ENCODE measurements at regions not wholly inside any gene's neighbourhood (a gene's known extent, or its start where the extent isn't known, plus 50 kb on each side); places are given as distances from the start of the nearest gene placed in this dataset.
"Not testable (repeated sequence)": the region's sequence is repeated elsewhere in the genome, so short reads cannot be mapped to it uniquely, and the experiment has no call there.

- no peak overlapping the region for H3K27ac ChIP-seq (ENCODE audit: low read depth, low read length)
- H3K36me3 ChIP-seq (ENCODE audit: control insufficient read depth in 2 of 3, insufficient read depth in 3 of 3, low read length in 3 of 3), result no peaks in the 10 kb centered on the region
- Mint-ChIP-seq H3K9me3 (peaks cover 0 to 24% (median 4%) of the 10 kb centered on the region in 11 donors), H3K4me1 (peaks cover 0 to 3% (median 0%) of the 10 kb centered on the region in 7 donors), H3K36me3 (no peaks in the 10 kb centered on the region), H3K27me3 (peaks cover 0 to 4% (median 0%) of the 10 kb centered on the region in 5 donors), H3K27ac (no peak overlapping the region), H3K4me3 (no peak overlapping the region)
- H3K4me1 ChIP-seq (ENCODE audit: control insufficient read depth in 2 of 2, insufficient read depth in 2 of 2, low read length in 2 of 2), result no peaks in the 10 kb centered on the region
- no peaks in the 10 kb centered on the region for H3K9me3 ChIP-seq (ENCODE audit: control insufficient read depth in 2 of 3, low read length in 3 of 3)
- ChIA-PET CTCF (no interaction called here), POLR2A (no interaction called here)
- H3K4me3 ChIP-seq (ENCODE audit: low read length), result no peak overlapping the region
- ATAC-seq, result no peak
- DNase-seq, result no peak
- intact Hi-C loops (cut with micrococcal nuclease), result no loop called here
- no peaks in the 10 kb centered on the region for H3K27me3 ChIP-seq (ENCODE audit: control insufficient read depth in 2 of 2, insufficient read depth in 2 of 2, low read length in 2 of 2)
These were observed 494.4 kb downstream of the SOX11 start for GRCh38 chr2:6186332-6187151.

- H3K36me3 ChIP-seq (ENCODE audit: control insufficient read depth in 2 of 3, insufficient read depth in 3 of 3, low read length in 3 of 3), result no peaks in the 10 kb centered on the region
- no peaks in the 10 kb centered on the region for H3K27me3 ChIP-seq (ENCODE audit: control insufficient read depth in 2 of 2, insufficient read depth in 2 of 2, low read length in 2 of 2)
- ATAC-seq, result no peak
- Mint-ChIP-seq H3K4me1 (no peaks in the 10 kb centered on the region), H3K27ac (no peak overlapping the region), H3K9me3 (peaks cover 0 to 28% (median 6%) of the 10 kb centered on the region in 11 donors), H3K27me3 (no peaks in the 10 kb centered on the region), H3K4me3 (no peak overlapping the region), H3K36me3 (no peaks in the 10 kb centered on the region)
- H3K27ac ChIP-seq (ENCODE audit: low read depth, low read length), result no peak overlapping the region
- no peaks in the 10 kb centered on the region for H3K9me3 ChIP-seq (ENCODE audit: control insufficient read depth in 2 of 3, low read length in 3 of 3)
- H3K4me3 ChIP-seq (ENCODE audit: low read length), result no peak overlapping the region
- intact Hi-C loops (cut with micrococcal nuclease), result no loop called here
- no peaks in the 10 kb centered on the region for H3K4me1 ChIP-seq (ENCODE audit: control insufficient read depth in 2 of 2, insufficient read depth in 2 of 2, low read length in 2 of 2)
- POLR2A ChIA-PET, result no interaction called here
- DNase-seq, result no peak
- CTCF ChIA-PET, result no interaction called here
These were observed 504.3 kb downstream of the SOX11 start for GRCh38 chr2:6196449-6196848.

- H3K9me3 Mint-ChIP-seq, result peaks cover 0 to 28% (median 6%) of the 10 kb centered on the region in 11 donors
- H3K36me3 Mint-ChIP-seq; H3K4me3 Mint-ChIP-seq; H3K4me3 ChIP-seq (ENCODE audit: low read length); H3K27me3 ChIP-seq (ENCODE audit: control insufficient read depth in 2 of 2, insufficient read depth in 2 of 2, low read length in 2 of 2); POLR2A ChIA-PET; CTCF ChIA-PET; H3K27me3 Mint-ChIP-seq; H3K27ac ChIP-seq (ENCODE audit: low read depth, low read length); H3K36me3 ChIP-seq (ENCODE audit: control insufficient read depth in 2 of 3, insufficient read depth in 3 of 3, low read length in 3 of 3); DNase-seq; H3K4me1 ChIP-seq (ENCODE audit: control insufficient read depth in 2 of 2, insufficient read depth in 2 of 2, low read length in 2 of 2); ATAC-seq; H3K9me3 ChIP-seq (ENCODE audit: control insufficient read depth in 2 of 3, low read length in 3 of 3); H3K27ac Mint-ChIP-seq; intact Hi-C loops (cut with micrococcal nuclease); H3K4me1 Mint-ChIP-seq: not testable (repeated sequence)
These were observed 506.3 kb downstream of the SOX11 start for GRCh38 chr2:6198370-6198919.

GRCh38 chr2:6202756-6203155 lies 510.6 kb downstream of the SOX11 start:
- Mint-ChIP-seq H3K9me3 (peaks cover 0 to 19% (median 5%) of the 10 kb centered on the region in 11 donors), H3K27ac (no peak overlapping the region), H3K4me1 (no peaks in the 10 kb centered on the region), H3K36me3 (no peaks in the 10 kb centered on the region), H3K27me3 (no peaks in the 10 kb centered on the region), H3K4me3 (no peak overlapping the region)
- POLR2A ChIA-PET, result no interaction called here
- intact Hi-C loops (cut with micrococcal nuclease), result no loop called here
- H3K4me3 ChIP-seq (ENCODE audit: low read length), result no peak overlapping the region
- H3K27me3 ChIP-seq (ENCODE audit: control insufficient read depth in 2 of 2, insufficient read depth in 2 of 2, low read length in 2 of 2), result no peaks in the 10 kb centered on the region
- no peaks in the 10 kb centered on the region for H3K9me3 ChIP-seq (ENCODE audit: control insufficient read depth in 2 of 3, low read length in 3 of 3)
- DNase-seq, result no peak
- no peaks in the 10 kb centered on the region for H3K4me1 ChIP-seq (ENCODE audit: control insufficient read depth in 2 of 2, insufficient read depth in 2 of 2, low read length in 2 of 2)
- H3K36me3 ChIP-seq (ENCODE audit: control insufficient read depth in 2 of 3, insufficient read depth in 3 of 3, low read length in 3 of 3), result no peaks in the 10 kb centered on the region
- ATAC-seq, result no peak
- H3K27ac ChIP-seq (ENCODE audit: low read depth, low read length), result no peak overlapping the region
- CTCF ChIA-PET, result no interaction called here

- CTCF ChIA-PET, result no interaction called here
- no peak overlapping the region for H3K27ac Mint-ChIP-seq
These were observed 511.2 kb downstream of the SOX11 start for GRCh38 chr2:6203291-6203959.

GRCh38 chr2:6206882-6207281 lies 514.7 kb downstream of the SOX11 start:
- POLR2A ChIA-PET, result no interaction called here
- Histone ChIP-seq H3K4me1 (ENCODE audit: control insufficient read depth in 2 of 2, insufficient read depth in 2 of 2, low read length in 2 of 2) (no peaks in the 10 kb centered on the region), H3K9me3 (ENCODE audit: control insufficient read depth in 2 of 3, low read length in 3 of 3) (no peaks in the 10 kb centered on the region), H3K27ac (ENCODE audit: low read depth, low read length) (no peak overlapping the region), H3K4me3 (ENCODE audit: low read length) (no peak overlapping the region), H3K36me3 (ENCODE audit: control insufficient read depth in 2 of 3, insufficient read depth in 3 of 3, low read length in 3 of 3) (no peaks in the 10 kb centered on the region), H3K27me3 (ENCODE audit: control insufficient read depth in 2 of 2, insufficient read depth in 2 of 2, low read length in 2 of 2) (no peaks in the 10 kb centered on the region)
- no peaks in the 10 kb centered on the region for H3K4me1 Mint-ChIP-seq
- CTCF ChIA-PET, result no interaction called here
- peaks cover 0 to 15% (median 2%) of the 10 kb centered on the region in 11 donors for H3K9me3 Mint-ChIP-seq
- H3K4me3 Mint-ChIP-seq, result no peak overlapping the region
- H3K27me3 Mint-ChIP-seq, result peaks cover 0 to 4% (median 0%) of the 10 kb centered on the region in 5 donors
- no peaks in the 10 kb centered on the region for H3K36me3 Mint-ChIP-seq
- ATAC-seq (no peak), DNase-seq (no peak)
- H3K27ac Mint-ChIP-seq, result no peak overlapping the region
- intact Hi-C loops (cut with micrococcal nuclease), result no loop called here

More at GRCh38 chr2:6203291-6203959, 511.2 kb downstream of the SOX11 start:
- Histone ChIP-seq H3K27ac (ENCODE audit: low read depth, low read length) (no peak overlapping the region), H3K9me3 (ENCODE audit: control insufficient read depth in 2 of 3, low read length in 3 of 3) (no peaks in the 10 kb centered on the region), H3K36me3 (ENCODE audit: control insufficient read depth in 2 of 3, insufficient read depth in 3 of 3, low read length in 3 of 3) (no peaks in the 10 kb centered on the region), H3K4me3 (ENCODE audit: low read length) (no peak overlapping the region), H3K4me1 (ENCODE audit: control insufficient read depth in 2 of 2, insufficient read depth in 2 of 2, low read length in 2 of 2) (no peaks in the 10 kb centered on the region), H3K27me3 (ENCODE audit: control insufficient read depth in 2 of 2, insufficient read depth in 2 of 2, low read length in 2 of 2) (no peaks in the 10 kb centered on the region)
- Mint-ChIP-seq H3K9me3 (peaks cover 0 to 14% (median 4%) of the 10 kb centered on the region in 11 donors), H3K36me3 (no peaks in the 10 kb centered on the region), H3K4me3 (no peak overlapping the region), H3K4me1 (no peaks in the 10 kb centered on the region), H3K27me3 (no peaks in the 10 kb centered on the region)
- intact Hi-C loops (cut with micrococcal nuclease), result no loop called here
- ATAC-seq (no peak), DNase-seq (no peak)
- POLR2A ChIA-PET, result no interaction called here
